ENCODE measurements at regions not wholly inside any gene's neighbourhood (a gene's known extent, or its start where the extent isn't known, plus 50 kb on each side); places are given as distances from the start of the nearest gene placed in this dataset.

GRCh38 chr12:29867823-29868222, 84.1 kb upstream of the TMTC1 start:
- Histone ChIP-seq H3K4me1 (ENCODE audit: control insufficient read depth in 1 of 2, insufficient read depth in 2 of 2, low read length in 2 of 2) (no peaks in the 10 kb centered on the region), H2AFZ (ENCODE audit: insufficient read depth, low read depth, low read length, poor library complexity, severe bottlenecking) (no peak overlapping the region), H4K20me1 (ENCODE audit: insufficient read depth, low read length) (no peaks in the 10 kb centered on the region), H3K4me3 (replicated peaks in 1 of 3; ENCODE audit: low read depth in 2 of 3, low read length in 3 of 3) (no peak overlapping the region), H3K79me2 (ENCODE audit: insufficient read depth, low read length) (no peaks in the 10 kb centered on the region), H3K9me3 (replicated peaks in 1 of 2; ENCODE audit: control insufficient read depth in 1 of 2, insufficient read depth in 1 of 2, low read length in 2 of 2) (no peaks in the 10 kb centered on the region), H3K27ac (ENCODE audit: low read depth in 1 of 2, low read length in 2 of 2) (no peak overlapping the region), H3K9ac (ENCODE audit: insufficient read depth, low read length, poor library complexity, severe bottlenecking) (no peak overlapping the region), H3K36me3 (replicated peaks in 1 of 2; ENCODE audit: control insufficient read depth in 1 of 2, insufficient read depth in 2 of 2, low read length in 2 of 2) (no peaks in the 10 kb centered on the region), H3K4me2 (replicated peaks; ENCODE audit: extremely low read depth, low read length, poor library complexity, severe bottlenecking) (no peak overlapping the region), H3K27me3 (ENCODE audit: control insufficient read depth in 2 of 2, insufficient read depth in 2 of 2, low read length in 2 of 2) (no peaks in the 10 kb centered on the region)
- Mint-ChIP-seq H3K27ac (no peak overlapping the region), H3K27me3 (ENCODE audit: low read depth in 3 of 3) (no peaks in the 10 kb centered on the region), H3K4me3 (no peak overlapping the region), H3K4me1 (no peaks in the 10 kb centered on the region), H3K36me3 (no peaks in the 10 kb centered on the region), H3K9me3 (peaks cover 3 to 15% (median 7%) of the 10 kb centered on the region in 7 donors)
- DNase-seq = no peak
- TF ChIP-seq CTCF (IDR thresholded peaks at IDR 0.05) = no peak
- WGBS (ENCODE audit: insufficient coverage) = 100% methylated on average over 2 of the region's 6 CpGs
- intact Hi-C loops (cut with micrococcal nuclease) = no loop called here

GRCh38 chr12:29863665-29864064, 79.9 kb upstream of the TMTC1 start:
- intact Hi-C loops (cut with micrococcal nuclease) = no loop called here

More at GRCh38 chr12:29863665-29864064, 79.9 kb upstream of the TMTC1 start:
- no CpG with 5 or more reads among the region's 1 CpG for WGBS (ENCODE audit: insufficient coverage)
- Histone ChIP-seq H3K4me3 (replicated peaks in 1 of 3; ENCODE audit: low read depth in 2 of 3, low read length in 3 of 3) (no peak overlapping the region), H3K36me3 (replicated peaks in 1 of 2; ENCODE audit: control insufficient read depth in 1 of 2, insufficient read depth in 2 of 2, low read length in 2 of 2) (no peaks in the 10 kb centered on the region), H3K27me3 (ENCODE audit: control insufficient read depth in 2 of 2, insufficient read depth in 2 of 2, low read length in 2 of 2) (no peaks in the 10 kb centered on the region), H2AFZ (ENCODE audit: insufficient read depth, low read depth, low read length, poor library complexity, severe bottlenecking) (no peak overlapping the region), H3K9ac (ENCODE audit: insufficient read depth, low read length, poor library complexity, severe bottlenecking) (no peak overlapping the region), H3K9me3 (replicated peaks in 1 of 2; ENCODE audit: control insufficient read depth in 1 of 2, insufficient read depth in 1 of 2, low read length in 2 of 2) (no peaks in the 10 kb centered on the region), H3K4me1 (ENCODE audit: control insufficient read depth in 1 of 2, insufficient read depth in 2 of 2, low read length in 2 of 2) (no peaks in the 10 kb centered on the region), H3K27ac (ENCODE audit: low read depth in 1 of 2, low read length in 2 of 2) (no peak overlapping the region), H3K79me2 (ENCODE audit: insufficient read depth, low read length) (no peaks in the 10 kb centered on the region), H4K20me1 (ENCODE audit: insufficient read depth, low read length) (no peaks in the 10 kb centered on the region), H3K4me2 (replicated peaks; ENCODE audit: extremely low read depth, low read length, poor library complexity, severe bottlenecking) (no peak overlapping the region)
- peaks cover 0 to 1% (median 0%) of the 10 kb centered on the region in 3 donors for H3K27me3 Mint-ChIP-seq (ENCODE audit: low read depth in 3 of 3)
- no peak for DNase-seq
- H3K27ac Mint-ChIP-seq = no peak overlapping the region
- H3K36me3 Mint-ChIP-seq = no peaks in the 10 kb centered on the region
- no peak for TF ChIP-seq CTCF (IDR thresholded peaks at IDR 0.05)
- no peaks in the 10 kb centered on the region for H3K4me1 Mint-ChIP-seq
- peaks cover 2 to 9% (median 7%) of the 10 kb centered on the region in 7 donors for H3K9me3 Mint-ChIP-seq
- no peak overlapping the region for H3K4me3 Mint-ChIP-seq
